Transverse colon (tissue), 4 donors: ENCODE measurements at regions not wholly inside any gene's neighbourhood (a gene's known extent, or its start where the extent isn't known, plus 50 kb on each side); places are given as distances from the start of the nearest gene placed in this dataset.
A peak's percentile ranks its signal among the peaks of the same experiment; 100 is the strongest.

Experiments
- DNase-seq: peaks from one replicate; pipeline ENCODE4 v3.0.0-alpha.2; 2019
- H3K27ac ChIP-seq, 4 donors: fragments of 200-600 bp; sonication (generic); 2 replicates each; pipeline ENCODE4 v1.5.1; 2016 to 2018; ENCODE audit warnings: inconsistent platforms in 4 of 4
- H3K27me3 ChIP-seq: fragments of 200-600 bp; sonication (generic); 2 replicates; pipeline ENCODE4 v1.5.1; 2017; ENCODE audit warnings: inconsistent platforms
- H3K36me3 ChIP-seq, 4 donors: fragments of 200-600 bp; sonication (generic); 2 replicates each; pipeline ENCODE4 v1.5.1; 2017 to 2019; ENCODE audit warnings: inconsistent platforms in 4 of 4
- H3K4me1 ChIP-seq, 4 donors: fragments of 200-600 bp; sonication (generic); 2 replicates each; pipeline ENCODE4 v1.5.1; 2017 to 2020; ENCODE audit warnings: inconsistent platforms in 4 of 4
- H3K4me3 ChIP-seq, 4 donors: fragments of 200-600 bp; sonication (generic); 1 replicate in 1 of 4; 2 replicates in 3 of 4; pipeline versions ENCODE4 v1.5.1 to v1.6.1; 2017 to 2019; ENCODE audit warnings: inconsistent platforms in 4 of 4
- H3K9me3 ChIP-seq, 2 donors: fragments of 200-600 bp; sonication (generic); 2 replicates each; pipeline ENCODE4 v1.5.1; 2017 to 2019; ENCODE audit warnings: inconsistent platforms in 2 of 2
- CTCF ChIP-seq, 5 experiments: fragments of 200-600 bp in 3 of 5; fragments of 450-650 bp in 2 of 5; sonication (generic) in 3 of 5; IDR thresholded peaks; 1 replicate in 2 of 5; 2 replicates in 3 of 5; pipeline ENCODE4 v1.5.1; 2016 to 2017; ENCODE audit warnings: antibody characterized with exemption in 5 of 5, inconsistent platforms in 3 of 5, mild to moderate bottlenecking in 2 of 5, moderate library complexity in 1 of 5
- EP300 ChIP-seq: sonication (generic); formaldehyde crosslinking; IDR thresholded peaks from one replicate; pipeline ENCODE4 v1.6.1; 2017; ENCODE audit warnings: antibody characterized with exemption, low read depth
- POLR2A ChIP-seq: fragments of 450-650 bp; IDR thresholded peaks from one replicate; pipeline ENCODE4 v1.6.1; 2016; ENCODE audit warnings: antibody characterized with exemption, mild to moderate bottlenecking, moderate library complexity
- POLR2AphosphoS5 ChIP-seq, 3 donors: sonication (generic); formaldehyde crosslinking; IDR thresholded peaks; one replicate each; pipeline ENCODE4 v1.6.1; 2016; ENCODE audit warnings: antibody characterized with exemption in 3 of 3
- WGBS, 2 donors: methylation state at CpG; one replicate each; pipeline ENCODE4 v1.1.5; 2018; ENCODE audit warnings: low coverage in 1 of 2; 5-methylcytosine and 5-hydroxymethylcytosine counted together
- in situ Hi-C, 4 donors: fragments of 200-750 bp; cut with MboI; loops; one replicate each; pipeline versions ENCODE4 v1.15.0 to v1.15.1; 2017; ENCODE audit warnings: low sequenced_read_pairs in 3 of 4, low pct_ligation_motif_present in 1 of 4, low pct_unique_long_range_greater_than_20kb in 1 of 4
- intact Hi-C: fragments of 100-400 bp; cut with DNase I; formaldehyde crosslinking; loops from one replicate; pipeline ENCODE4 v1.15.1; 2023; ENCODE audit warnings: low total_unique reads

- peak overlapping the region; percentile 76 to 86 (median 82) for H3K27ac ChIP-seq
- H3K27me3 ChIP-seq, result no peaks in the 10 kb centered on the region
- in situ Hi-C loops, result no loop called here
- no peak overlapping the region for H3K4me3 ChIP-seq
- no peaks in the 10 kb centered on the region for H3K9me3 ChIP-seq
- intact Hi-C loops, result loop anchor here (2.0 to 10.0 kb wide), 2 partner anchors 79 to 111 kb away; no protein-coding TSS in a partner anchor
- no peak for DNase-seq
- TF ChIP-seq POLR2A (no peak), CTCF (IDR thresholded peaks at IDR 0.05) (no peak), POLR2AphosphoS5 (IDR thresholded peaks at IDR 0.05) (no peak), EP300 (no peak)
- peaks cover 7 to 21% (median 12%) of the 10 kb centered on the region in 4 donors for H3K4me1 ChIP-seq
- no peaks in the 10 kb centered on the region for H3K36me3 ChIP-seq
- 75% methylated on average over 12 of the region's 13 CpGs; no CpG with 5 or more reads in 1 of the 2 donors for WGBS, 2 donors
Observed at GRCh38 chr14:94935706-94936300, 165.9 kb upstream of the GSC start.

GRCh38 chr14:94934276-94934810, 164.4 kb upstream of the GSC start:
- Histone ChIP-seq H3K27me3 (no peaks in the 10 kb centered on the region), H3K4me3 (no peak overlapping the region), H3K27ac (peak overlapping the region in 3 of 4 donors; percentile 16 to 53 (median 46)), H3K4me1 (peaks cover 7 to 21% (median 12%) of the 10 kb centered on the region in 4 donors), H3K36me3 (no peaks in the 10 kb centered on the region), H3K9me3 (no peaks in the 10 kb centered on the region)
- WGBS, 2 donors, result 10 to 46% methylated on average over 3 to 6 of the region's 6 CpGs
- no peak for TF ChIP-seq EP300
- TF ChIP-seq POLR2A, result no peak
- no peak for TF ChIP-seq CTCF (IDR thresholded peaks at IDR 0.05)
- no peak for TF ChIP-seq POLR2AphosphoS5 (IDR thresholded peaks at IDR 0.05)
- no peak for DNase-seq
- in situ Hi-C loops, result no loop called here
- intact Hi-C loops, result loop anchor here (2.0 to 10.0 kb wide), 2 partner anchors 80 to 112 kb away; no protein-coding TSS in a partner anchor

GRCh38 chr14:94933486-94933885, 163.6 kb upstream of the GSC start:
- intact Hi-C loops, result loop anchor here (10.0 kb wide), 1 partner anchor 81 kb away; no protein-coding TSS in a partner anchor
- DNase-seq, result no peak
- Histone ChIP-seq H3K36me3 (no peaks in the 10 kb centered on the region), H3K4me3 (no peak overlapping the region), H3K9me3 (no peaks in the 10 kb centered on the region), H3K27me3 (no peaks in the 10 kb centered on the region), H3K4me1 (peaks cover 7 to 21% (median 12%) of the 10 kb centered on the region in 4 donors), H3K27ac (peak overlapping the region in 2 of 4 donors; percentile 46 to 53)
- 30 to 57% methylated on average over 5 of the region's 5 CpGs for WGBS, 2 donors
- no peak for TF ChIP-seq POLR2AphosphoS5 (IDR thresholded peaks at IDR 0.05)
- no peak for TF ChIP-seq POLR2A
- TF ChIP-seq CTCF (IDR thresholded peaks at IDR 0.05), result no peak
- TF ChIP-seq EP300, result no peak
- in situ Hi-C loops, result no loop called here

DNA sequence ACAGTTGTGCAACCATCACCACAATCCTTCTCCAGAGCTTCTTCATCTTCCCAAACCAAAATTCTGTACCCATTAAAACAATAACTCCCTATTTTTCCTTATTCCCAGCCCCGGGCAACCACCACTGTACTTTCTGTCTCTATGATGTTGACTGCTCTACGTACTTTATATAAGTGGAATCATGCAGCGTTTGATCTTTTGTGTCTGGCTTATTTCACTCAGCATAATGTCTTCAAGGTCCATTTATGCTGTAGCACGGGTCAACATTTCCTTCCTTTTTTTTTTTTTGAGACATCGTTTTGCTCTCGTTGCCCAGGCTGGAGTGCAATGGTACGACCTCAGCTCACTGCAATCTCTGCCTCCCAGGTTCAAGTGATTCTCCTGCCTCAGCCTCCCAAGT, 162.7 kb upstream of the GSC start:
- intact Hi-C loops, result loop anchor here (10.0 kb wide), 1 partner anchor 82 kb away; no protein-coding TSS in a partner anchor
- H3K27me3 ChIP-seq, result no peaks in the 10 kb centered on the region
- H3K4me1 ChIP-seq, result peaks cover 7 to 21% (median 11%) of the 10 kb centered on the region in 4 donors
- no peaks in the 10 kb centered on the region for H3K9me3 ChIP-seq
- in situ Hi-C loops, result no loop called here
- no peak for DNase-seq
- H3K27ac ChIP-seq, result no peak overlapping the region
- TF ChIP-seq EP300, result no peak
- no peak for TF ChIP-seq POLR2A
- no peak for TF ChIP-seq CTCF (IDR thresholded peaks at IDR 0.05)
- TF ChIP-seq POLR2AphosphoS5 (IDR thresholded peaks at IDR 0.05), result no peak
- H3K36me3 ChIP-seq, result no peaks in the 10 kb centered on the region
- WGBS, 2 donors, result 59 to 67% methylated on average over 5 to 7 of the region's 7 CpGs
- H3K4me3 ChIP-seq, result no peak overlapping the region
